SK-N-SH (cell line): ENCODE measurements at regions not wholly inside any gene's neighbourhood (a gene's known extent, or its start where the extent isn't known, plus 50 kb on each side); places are given as distances from the start of the nearest gene placed in this dataset.
"Not testable (repeated sequence)": the region's sequence is repeated elsewhere in the genome, so short reads cannot be mapped to it uniquely, and the experiment has no call there.

Experiments
- CHD2 ChIP-seq: fragments of 150-350 bp; IDR thresholded peaks from 2 replicates; pipeline ENCODE4 v1.6.1; 2018; ENCODE audit warnings: low read length; ENCODE audit not compliant: partially characterized antibody
- EZH2phosphoT487 ChIP-seq: fragments of 200-600 bp; sonication (generic); IDR thresholded peaks from 2 replicates; pipeline ENCODE4 v1.6.1; 2017; ENCODE audit warnings: low read depth, mixed run types, mild to moderate bottlenecking, antibody characterized with exemption, moderate library complexity, borderline replicate concordance
- MXI1 ChIP-seq: IDR thresholded peaks from 2 replicates; pipeline ENCODE4 v1.6.1; 2012; ENCODE audit warnings: mild to moderate bottlenecking, low read depth, low read length, improper control_type of control experiment
- RFX5 ChIP-seq: IDR thresholded peaks from 2 replicates; pipeline ENCODE4 v1.6.1; 2012; ENCODE audit warnings: mild to moderate bottlenecking, improper control_type of control experiment, low read length
- SIN3A ChIP-seq: IDR thresholded peaks from 2 replicates; pipeline ENCODE4 v1.6.1; 2012; ENCODE audit warnings: low read depth, mild to moderate bottlenecking, low read length, moderate library complexity, borderline replicate concordance
- SMC3 ChIP-seq: IDR thresholded peaks from 2 replicates; pipeline ENCODE4 v1.6.1; 2012; ENCODE audit warnings: low read depth, low read length, improper control_type of control experiment
- TEAD4 ChIP-seq: IDR thresholded peaks from 2 replicates; pipeline ENCODE4 v1.4.0; 2012; ENCODE audit warnings: mild to moderate bottlenecking, borderline replicate concordance; ENCODE audit not compliant: insufficient read depth
- TF ChIP-seq, protein P1 (sequence below): fragments of 200-600 bp; sonication (generic); IDR thresholded peaks from 2 replicates; pipeline ENCODE4 v1.6.1; 2017; ENCODE audit warnings: antibody characterized with exemption, mild to moderate bottlenecking, moderate library complexity
- TF ChIP-seq, protein P2 (sequence below): fragments of 150-350 bp; IDR thresholded peaks from 2 replicates; pipeline ENCODE4 v1.6.1; 2017; ENCODE audit warnings: antibody characterized with exemption, low read length, low read depth, borderline replicate concordance
- TF ChIP-seq, protein P3 (sequence below): IDR thresholded peaks from 2 replicates; pipeline ENCODE4 v1.6.1; 2012; ENCODE audit warnings: mild to moderate bottlenecking, low read depth, low read length, moderate library complexity
- TF ChIP-seq, protein P4 (sequence below): IDR thresholded peaks from 2 replicates; pipeline ENCODE4 v1.4.0; 2012; ENCODE audit warnings: low read depth
- TF ChIP-seq, protein P5 (sequence below): IDR thresholded peaks from 2 replicates; pipeline ENCODE4 v1.4.0; 2012; ENCODE audit warnings: low read depth, borderline replicate concordance

DNA sequence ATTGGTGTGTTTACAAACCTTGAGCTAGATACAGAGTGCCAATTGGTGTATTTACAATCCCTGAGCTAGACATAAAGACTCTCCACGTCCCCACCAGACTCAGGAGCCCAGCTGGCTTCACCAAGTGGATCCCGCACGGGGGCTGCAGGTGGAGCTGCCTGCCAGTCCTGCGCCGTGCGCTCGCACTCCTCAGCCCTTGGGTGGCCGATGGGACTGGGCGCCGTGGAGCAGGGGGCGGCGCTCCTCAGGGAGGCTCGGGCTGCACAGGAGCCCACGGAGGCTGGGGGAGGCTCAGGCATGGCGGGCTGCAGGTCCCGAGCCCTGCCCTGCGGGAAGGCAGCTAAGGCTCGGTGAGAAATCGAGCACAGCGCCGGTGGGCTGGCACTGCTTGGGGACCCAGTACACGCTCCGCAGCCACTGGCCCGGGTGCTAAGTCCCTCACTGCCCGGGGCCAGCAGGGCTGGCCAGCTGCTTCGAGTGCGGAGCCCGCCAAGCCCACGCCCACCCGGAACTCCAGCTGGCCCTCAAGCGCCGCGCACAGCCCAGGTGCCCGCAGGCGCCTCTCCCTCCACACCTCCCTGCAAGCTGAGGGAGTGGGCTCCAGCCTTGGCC lies 245.0 kb downstream of the PLA2G4A start:
- TF ChIP-seq TEAD4, EZH2phosphoT487, RFX5, SMC3, SIN3A, CHD2, MXI1: not testable (repeated sequence)
- TF ChIP-seq, protein P1, sequence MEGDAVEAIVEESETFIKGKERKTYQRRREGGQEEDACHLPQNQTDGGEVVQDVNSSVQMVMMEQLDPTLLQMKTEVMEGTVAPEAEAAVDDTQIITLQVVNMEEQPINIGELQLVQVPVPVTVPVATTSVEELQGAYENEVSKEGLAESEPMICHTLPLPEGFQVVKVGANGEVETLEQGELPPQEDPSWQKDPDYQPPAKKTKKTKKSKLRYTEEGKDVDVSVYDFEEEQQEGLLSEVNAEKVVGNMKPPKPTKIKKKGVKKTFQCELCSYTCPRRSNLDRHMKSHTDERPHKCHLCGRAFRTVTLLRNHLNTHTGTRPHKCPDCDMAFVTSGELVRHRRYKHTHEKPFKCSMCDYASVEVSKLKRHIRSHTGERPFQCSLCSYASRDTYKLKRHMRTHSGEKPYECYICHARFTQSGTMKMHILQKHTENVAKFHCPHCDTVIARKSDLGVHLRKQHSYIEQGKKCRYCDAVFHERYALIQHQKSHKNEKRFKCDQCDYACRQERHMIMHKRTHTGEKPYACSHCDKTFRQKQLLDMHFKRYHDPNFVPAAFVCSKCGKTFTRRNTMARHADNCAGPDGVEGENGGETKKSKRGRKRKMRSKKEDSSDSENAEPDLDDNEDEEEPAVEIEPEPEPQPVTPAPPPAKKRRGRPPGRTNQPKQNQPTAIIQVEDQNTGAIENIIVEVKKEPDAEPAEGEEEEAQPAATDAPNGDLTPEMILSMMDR = not testable (repeated sequence)
- TF ChIP-seq, protein P2, sequence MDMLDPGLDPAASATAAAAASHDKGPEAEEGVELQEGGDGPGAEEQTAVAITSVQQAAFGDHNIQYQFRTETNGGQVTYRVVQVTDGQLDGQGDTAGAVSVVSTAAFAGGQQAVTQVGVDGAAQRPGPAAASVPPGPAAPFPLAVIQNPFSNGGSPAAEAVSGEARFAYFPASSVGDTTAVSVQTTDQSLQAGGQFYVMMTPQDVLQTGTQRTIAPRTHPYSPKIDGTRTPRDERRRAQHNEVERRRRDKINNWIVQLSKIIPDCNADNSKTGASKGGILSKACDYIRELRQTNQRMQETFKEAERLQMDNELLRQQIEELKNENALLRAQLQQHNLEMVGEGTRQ = not testable (repeated sequence)
- TF ChIP-seq, protein P3, sequence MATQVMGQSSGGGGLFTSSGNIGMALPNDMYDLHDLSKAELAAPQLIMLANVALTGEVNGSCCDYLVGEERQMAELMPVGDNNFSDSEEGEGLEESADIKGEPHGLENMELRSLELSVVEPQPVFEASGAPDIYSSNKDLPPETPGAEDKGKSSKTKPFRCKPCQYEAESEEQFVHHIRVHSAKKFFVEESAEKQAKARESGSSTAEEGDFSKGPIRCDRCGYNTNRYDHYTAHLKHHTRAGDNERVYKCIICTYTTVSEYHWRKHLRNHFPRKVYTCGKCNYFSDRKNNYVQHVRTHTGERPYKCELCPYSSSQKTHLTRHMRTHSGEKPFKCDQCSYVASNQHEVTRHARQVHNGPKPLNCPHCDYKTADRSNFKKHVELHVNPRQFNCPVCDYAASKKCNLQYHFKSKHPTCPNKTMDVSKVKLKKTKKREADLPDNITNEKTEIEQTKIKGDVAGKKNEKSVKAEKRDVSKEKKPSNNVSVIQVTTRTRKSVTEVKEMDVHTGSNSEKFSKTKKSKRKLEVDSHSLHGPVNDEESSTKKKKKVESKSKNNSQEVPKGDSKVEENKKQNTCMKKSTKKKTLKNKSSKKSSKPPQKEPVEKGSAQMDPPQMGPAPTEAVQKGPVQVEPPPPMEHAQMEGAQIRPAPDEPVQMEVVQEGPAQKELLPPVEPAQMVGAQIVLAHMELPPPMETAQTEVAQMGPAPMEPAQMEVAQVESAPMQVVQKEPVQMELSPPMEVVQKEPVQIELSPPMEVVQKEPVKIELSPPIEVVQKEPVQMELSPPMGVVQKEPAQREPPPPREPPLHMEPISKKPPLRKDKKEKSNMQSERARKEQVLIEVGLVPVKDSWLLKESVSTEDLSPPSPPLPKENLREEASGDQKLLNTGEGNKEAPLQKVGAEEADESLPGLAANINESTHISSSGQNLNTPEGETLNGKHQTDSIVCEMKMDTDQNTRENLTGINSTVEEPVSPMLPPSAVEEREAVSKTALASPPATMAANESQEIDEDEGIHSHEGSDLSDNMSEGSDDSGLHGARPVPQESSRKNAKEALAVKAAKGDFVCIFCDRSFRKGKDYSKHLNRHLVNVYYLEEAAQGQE = not testable (repeated sequence)
- TF ChIP-seq, protein P4, sequence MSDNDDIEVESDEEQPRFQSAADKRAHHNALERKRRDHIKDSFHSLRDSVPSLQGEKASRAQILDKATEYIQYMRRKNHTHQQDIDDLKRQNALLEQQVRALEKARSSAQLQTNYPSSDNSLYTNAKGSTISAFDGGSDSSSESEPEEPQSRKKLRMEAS = not testable (repeated sequence)
- TF ChIP-seq, protein P5, sequence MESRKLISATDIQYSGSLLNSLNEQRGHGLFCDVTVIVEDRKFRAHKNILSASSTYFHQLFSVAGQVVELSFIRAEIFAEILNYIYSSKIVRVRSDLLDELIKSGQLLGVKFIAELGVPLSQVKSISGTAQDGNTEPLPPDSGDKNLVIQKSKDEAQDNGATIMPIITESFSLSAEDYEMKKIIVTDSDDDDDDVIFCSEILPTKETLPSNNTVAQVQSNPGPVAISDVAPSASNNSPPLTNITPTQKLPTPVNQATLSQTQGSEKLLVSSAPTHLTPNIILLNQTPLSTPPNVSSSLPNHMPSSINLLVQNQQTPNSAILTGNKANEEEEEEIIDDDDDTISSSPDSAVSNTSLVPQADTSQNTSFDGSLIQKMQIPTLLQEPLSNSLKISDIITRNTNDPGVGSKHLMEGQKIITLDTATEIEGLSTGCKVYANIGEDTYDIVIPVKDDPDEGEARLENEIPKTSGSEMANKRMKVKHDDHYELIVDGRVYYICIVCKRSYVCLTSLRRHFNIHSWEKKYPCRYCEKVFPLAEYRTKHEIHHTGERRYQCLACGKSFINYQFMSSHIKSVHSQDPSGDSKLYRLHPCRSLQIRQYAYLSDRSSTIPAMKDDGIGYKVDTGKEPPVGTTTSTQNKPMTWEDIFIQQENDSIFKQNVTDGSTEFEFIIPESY = not testable (repeated sequence)
